OCI-LY7 (cell line): ENCODE measurements at regions not wholly inside any gene's neighbourhood (a gene's known extent, or its start where the extent isn't known, plus 50 kb on each side); places are given as distances from the start of the nearest gene placed in this dataset.

ENCODE experiments used
- BruUV-seq: library from RNA; stranded (reverse); fragments of 400-500 nt; replicated peaks from 2 replicates; lab custom pipeline; 2021; lab: Mats Ljungman, UMichigan
- CTCF ChIA-PET: fragments of 300-600 bp; sonication (Branson Sonifier 250); formaldehyde crosslinking; loops from one replicate; lab custom pipeline; 2022; ENCODE audit warnings: antibody characterized with exemption; ENCODE audit not compliant: unreplicated experiment; lab: Charles Lee
- POLR2A ChIA-PET: fragments of 300-600 bp; sonication (Branson Sonifier 250); formaldehyde crosslinking; loops from one replicate; lab custom pipeline; 2022; ENCODE audit warnings: antibody characterized with exemption; lab: Charles Lee
- DNase-seq: peaks from one replicate; pipeline ENCODE4 v3.0.0-alpha.2; 2015; ENCODE audit warnings: low spot score
- H2AFZ ChIP-seq: fragments of 200-600 bp; sonication (generic), shearing (Covaris generic); 2 replicates; pipeline ENCODE4 v1.6.1; 2014; ENCODE audit warnings: mild to moderate bottlenecking, antibody characterized with exemption, low read length, moderate library complexity
- H3K27ac ChIP-seq: fragments of 200-600 bp; sonication (generic); 2 replicates; pipeline ENCODE4 v1.5.1; 2014; ENCODE audit warnings: mixed run types, low read depth, mild to moderate bottlenecking, moderate library complexity, low read length, inconsistent platforms; ENCODE audit not compliant: poor library complexity, severe bottlenecking
- H3K36me3 ChIP-seq: fragments of 200-600 bp; sonication (generic); 2 replicates; pipeline ENCODE4 v1.6.1; 2014; ENCODE audit warnings: mild to moderate bottlenecking, antibody characterized with exemption, low read length, moderate library complexity, mixed read lengths; ENCODE audit not compliant: insufficient read depth
- H3K4me1 ChIP-seq: fragments of 200-600 bp; sonication (generic); 2 replicates; pipeline ENCODE4 v1.5.1; 2014; ENCODE audit warnings: mild to moderate bottlenecking, low read length; ENCODE audit not compliant: insufficient read depth, poor library complexity, severe bottlenecking
- H3K4me2 ChIP-seq: fragments of 200-600 bp; sonication (generic); 2 replicates; pipeline ENCODE4 v1.6.1; 2014; ENCODE audit warnings: mild to moderate bottlenecking, low read length
- H3K4me3 ChIP-seq: fragments of 200-600 bp; sonication (generic); 2 replicates; pipeline ENCODE4 v1.5.1; 2014; ENCODE audit warnings: mild to moderate bottlenecking, low read depth, low read length; ENCODE audit not compliant: poor library complexity, severe bottlenecking
- H3K79me2 ChIP-seq: fragments of 200-600 bp; sonication (generic); 2 replicates; pipeline ENCODE4 v1.6.1; 2016; ENCODE audit warnings: low read depth, mild to moderate bottlenecking, low read length, moderate library complexity, mixed read lengths; ENCODE audit not compliant: insufficient read depth
- H3K9me2 ChIP-seq: fragments of 200-600 bp; sonication (generic); 2 replicates; pipeline ENCODE4 v1.6.1; 2016; ENCODE audit warnings: mild to moderate bottlenecking, low read length, mixed read lengths; ENCODE audit not compliant: insufficient read depth
- H3K9me3 ChIP-seq: fragments of 200-600 bp; sonication (generic); 2 replicates; pipeline ENCODE4 v1.6.1; 2014; ENCODE audit warnings: mild to moderate bottlenecking, mixed run types, low read length, mixed read lengths
- H4K20me1 ChIP-seq: fragments of 200-600 bp; sonication (generic); 2 replicates; pipeline ENCODE4 v1.6.1; 2014; ENCODE audit warnings: mild to moderate bottlenecking, antibody characterized with exemption, low read length, moderate library complexity, mixed read lengths; ENCODE audit not compliant: insufficient read depth
- CTCF ChIP-seq: fragments of 200-600 bp; sonication (generic); conservative IDR thresholded peaks from 2 replicates; pipeline ENCODE4 v1.5.1; 2014; ENCODE audit warnings: mild to moderate bottlenecking, antibody characterized with exemption, low read length, moderate library complexity, mixed read lengths
- EZH2phosphoT487 ChIP-seq: fragments of 200-600 bp; sonication (generic); IDR thresholded peaks from 2 replicates; pipeline ENCODE4 v1.6.1; 2018; ENCODE audit warnings: low read depth, borderline replicate concordance, mild to moderate bottlenecking, mixed run types, antibody characterized with exemption, low read length, moderate library complexity, mixed read lengths
- intact Hi-C: fragments of 100-400 bp; cut with micrococcal nuclease; formaldehyde crosslinking; loops from one replicate; pipeline ENCODE4 v1.10.0; 2022; ENCODE audit not compliant: unreplicated experiment

GRCh38 chr1:57615956-57616355 is 192.1 kb upstream of the DAB1 start:
- POLR2A ChIA-PET, result interaction anchor here (0.7 kb wide), 2 partner anchors 34 to 1264 kb away, joined by 3 to 5 read pairs; no protein-coding TSS in a partner anchor
- intact Hi-C loops, result no loop called here
- Histone ChIP-seq H2AFZ (no peak overlapping the region; the same call in 1 of the 2 replicates), H3K9me2 (no peaks in the 10 kb centered on the region), H3K36me3 (no peaks in the 10 kb centered on the region), H3K4me2 (no peak overlapping the region), H3K4me1 (no peaks in the 10 kb centered on the region), H3K9me3 (no peaks in the 10 kb centered on the region), H3K27ac (no peak overlapping the region), H4K20me1 (no peaks in the 10 kb centered on the region), H3K79me2 (no peaks in the 10 kb centered on the region), H3K4me3 (no peak overlapping the region)
- TF ChIP-seq CTCF, result no peak
- no peak for TF ChIP-seq EZH2phosphoT487
- no TSS peak for BruUV-seq
- DNase-seq, result no peak
- CTCF ChIA-PET, result interaction anchor here (0.7 kb wide), 1 partner anchor 1598 kb away, joined by 3 read pairs; no protein-coding TSS in a partner anchor

- no TSS peak for BruUV-seq
- no peak for DNase-seq
- CTCF ChIA-PET, result no interaction called here
- intact Hi-C loops, result no loop called here
- H3K79me2 ChIP-seq, result no peaks in the 10 kb centered on the region
- no peak for TF ChIP-seq EZH2phosphoT487
- no peak for TF ChIP-seq CTCF
- H3K9me2 ChIP-seq, result no peaks in the 10 kb centered on the region
- H3K4me2 ChIP-seq, result no peak overlapping the region
- POLR2A ChIA-PET, result interaction anchor here (0.6 to 2.0 kb wide), 2 partner anchors 9 to 131 kb away, joined by 3 to 5 read pairs; no protein-coding TSS in a partner anchor
- no peak overlapping the region for H3K4me3 ChIP-seq
- H4K20me1 ChIP-seq, result no peaks in the 10 kb centered on the region
- no peaks in the 10 kb centered on the region for H3K4me1 ChIP-seq
- no peaks in the 10 kb centered on the region for H3K9me3 ChIP-seq
- H3K36me3 ChIP-seq, result no peaks in the 10 kb centered on the region
- H2AFZ ChIP-seq, result no peak overlapping the region
- H3K27ac ChIP-seq, result no peak overlapping the region
Measured at GRCh38 chr1:57612833-57613232, 189.0 kb upstream of the DAB1 start.

- no peaks in the 10 kb centered on the region for H4K20me1 ChIP-seq
- no peak for TF ChIP-seq CTCF
- TF ChIP-seq EZH2phosphoT487, result no peak
- H2AFZ ChIP-seq, result no peak overlapping the region
- H3K4me1 ChIP-seq, result no peaks in the 10 kb centered on the region
- H3K79me2 ChIP-seq, result no peaks in the 10 kb centered on the region
- ChIA-PET POLR2A (no interaction called here), CTCF (no interaction called here)
- no TSS peak for BruUV-seq
- H3K4me3 ChIP-seq, result no peak overlapping the region
- no peak overlapping the region for H3K27ac ChIP-seq
- no peaks in the 10 kb centered on the region for H3K9me3 ChIP-seq
- no peaks in the 10 kb centered on the region for H3K36me3 ChIP-seq
- intact Hi-C loops, result no loop called here
- DNase-seq, result no peak
- H3K9me2 ChIP-seq, result no peaks in the 10 kb centered on the region
- H3K4me2 ChIP-seq, result no peak overlapping the region
Measured at GRCh38 chr1:57605933-57606332, 182.1 kb upstream of the DAB1 start.
